Osteoblast (primary cell): ENCODE measurements at regions not wholly inside any gene's neighbourhood (a gene's known extent, or its start where the extent isn't known, plus 50 kb on each side); places are given as distances from the start of the nearest gene placed in this dataset.

Experiments
- DNase-seq: peaks from one replicate; pipeline ENCODE4 v3.0.0; 2011; ENCODE audit warnings: low spot score, mixed read lengths; ENCODE audit not compliant: insufficient read length; ENCODE audit errors: missing footprints
- H2AFZ ChIP-seq: 2 replicates; pipeline ENCODE4 v1.6.0; 2011; ENCODE audit warnings: mild to moderate bottlenecking, low read length
- H3K27ac ChIP-seq: 2 replicates; pipeline ENCODE4 v1.5.1; 2011; ENCODE audit warnings: mild to moderate bottlenecking, low read depth, low read length, moderate library complexity
- H3K27me3 ChIP-seq: 2 replicates; pipeline ENCODE4 v1.6.0; 2012; ENCODE audit warnings: mild to moderate bottlenecking, control low read depth, inconsistent platforms, low read length, moderate library complexity; ENCODE audit not compliant: insufficient read depth
- H3K36me3 ChIP-seq: 2 replicates; pipeline ENCODE4 v1.5.1; 2011; ENCODE audit warnings: mild to moderate bottlenecking, low read length, control low read depth, moderate library complexity; ENCODE audit not compliant: insufficient read depth
- H3K4me1 ChIP-seq: 2 replicates; pipeline ENCODE4 v1.5.1; 2011; ENCODE audit warnings: mild to moderate bottlenecking, low read length, control low read depth, moderate library complexity; ENCODE audit not compliant: insufficient read depth
- H3K4me2 ChIP-seq: 2 replicates; pipeline ENCODE4 v1.6.0; 2011; ENCODE audit warnings: mild to moderate bottlenecking, low read length; ENCODE audit not compliant: insufficient read depth
- H3K4me3 ChIP-seq: fragments of 200-600 bp; sonication (generic); 3 replicates; pipeline ENCODE4 v1.5.1; 2012; ENCODE audit warnings: mild to moderate bottlenecking, low read length, inconsistent platforms; ENCODE audit not compliant: insufficient read depth
- H3K79me2 ChIP-seq: 2 replicates; pipeline ENCODE4 v1.6.0; 2012; ENCODE audit warnings: mild to moderate bottlenecking, low read length, control low read depth, inconsistent platforms; ENCODE audit not compliant: insufficient read depth
- H3K9me3 ChIP-seq: 2 replicates; pipeline ENCODE4 v1.5.1; 2011; ENCODE audit warnings: low read depth, low read length, control low read depth
- H4K20me1 ChIP-seq: 2 replicates; pipeline ENCODE4 v1.6.0; 2012; ENCODE audit warnings: mild to moderate bottlenecking, low read length, control low read depth; ENCODE audit not compliant: insufficient read depth
- CTCF ChIP-seq: IDR thresholded peaks from 2 replicates; pipeline ENCODE4 v1.5.1; 2011; ENCODE audit warnings: mild to moderate bottlenecking, low read depth, low read length, moderate library complexity; ENCODE audit errors: extremely low read depth

- no peak for DNase-seq
- H3K4me3 ChIP-seq: no peak overlapping the region
- H3K9me3 ChIP-seq: no peaks in the 10 kb centered on the region
- no peaks in the 10 kb centered on the region for H3K27me3 ChIP-seq
- no peak for TF ChIP-seq CTCF
- H3K79me2 ChIP-seq: no peaks in the 10 kb centered on the region
- H3K36me3 ChIP-seq: no peaks in the 10 kb centered on the region
- H3K27ac ChIP-seq: no peak overlapping the region
- no peaks in the 10 kb centered on the region for H4K20me1 ChIP-seq
- H3K4me1 ChIP-seq: no peaks in the 10 kb centered on the region
- H2AFZ ChIP-seq: no peak overlapping the region
- H3K4me2 ChIP-seq: no peak overlapping the region
These were observed 1068.6 kb downstream of the TAF11L14 start for GRCh38 chr5:18702821-18703220.

- H3K4me1 ChIP-seq: no peaks in the 10 kb centered on the region
- no peaks in the 10 kb centered on the region for H3K36me3 ChIP-seq
- peaks cover 3% of the 10 kb centered on the region for H3K9me3 ChIP-seq
- no peaks in the 10 kb centered on the region for H4K20me1 ChIP-seq
- H3K4me2 ChIP-seq: no peak overlapping the region
- H2AFZ ChIP-seq: no peak overlapping the region
- H3K27me3 ChIP-seq: no peaks in the 10 kb centered on the region
- no peak overlapping the region for H3K27ac ChIP-seq
- TF ChIP-seq CTCF: no peak
- H3K4me3 ChIP-seq: no peak overlapping the region
- DNase-seq: no peak
- H3K79me2 ChIP-seq: no peaks in the 10 kb centered on the region
These were observed 1078.8 kb downstream of the TAF11L14 start for GRCh38 chr5:18712936-18713485.

DNA sequence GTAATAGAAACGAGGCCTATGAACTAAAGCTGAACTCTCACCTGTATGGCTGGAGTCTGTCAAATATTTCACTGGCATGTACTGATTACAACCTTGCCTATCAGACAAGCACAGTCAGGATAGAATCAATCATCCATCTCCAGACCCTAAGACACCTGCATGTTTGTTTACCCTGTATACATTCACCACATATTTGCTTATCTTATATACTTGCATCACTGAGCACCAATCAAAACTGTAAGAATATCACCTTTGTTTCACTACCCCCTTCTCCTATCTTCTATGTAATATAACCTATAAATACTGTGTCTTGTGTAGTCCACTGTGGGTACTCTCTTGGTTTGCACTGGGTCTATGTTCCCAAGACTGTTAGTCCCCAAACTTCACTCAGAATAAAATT lies 1085.7 kb downstream of the TAF11L14 start:
- Histone ChIP-seq H3K4me2 (no peak overlapping the region), H3K4me1 (no peaks in the 10 kb centered on the region), H3K79me2 (no peaks in the 10 kb centered on the region), H4K20me1 (no peaks in the 10 kb centered on the region), H3K27me3 (no peaks in the 10 kb centered on the region), H3K9me3 (peaks cover under 1% of the 10 kb centered on the region), H3K36me3 (no peaks in the 10 kb centered on the region), H3K4me3 (no peak overlapping the region), H2AFZ (no peak overlapping the region), H3K27ac (no peak overlapping the region)
- TF ChIP-seq CTCF: no peak
- no peak for DNase-seq

- no peak for TF ChIP-seq CTCF
- Histone ChIP-seq H3K4me1 (no peaks in the 10 kb centered on the region), H3K9me3 (no peaks in the 10 kb centered on the region), H3K27me3 (no peaks in the 10 kb centered on the region), H2AFZ (no peak overlapping the region), H3K79me2 (no peaks in the 10 kb centered on the region), H3K36me3 (no peaks in the 10 kb centered on the region), H3K4me3 (no peak overlapping the region), H4K20me1 (no peaks in the 10 kb centered on the region), H3K27ac (no peak overlapping the region), H3K4me2 (no peak overlapping the region)
- no peak for DNase-seq
These were observed 1098.6 kb downstream of the TAF11L14 start for GRCh38 chr5:18732556-18733479.
